SU-DHL-6 (cell line): ENCODE measurements at regions not wholly inside any gene's neighbourhood (a gene's known extent, or its start where the extent isn't known, plus 50 kb on each side); places are given as distances from the start of the nearest gene placed in this dataset.

ENCODE experiments used
- H2AFZ ChIP-seq: fragments of 200-600 bp; sonication (generic); 2 replicates; pipeline ENCODE4 v1.6.1; 2014; ENCODE audit warnings: low read depth, mild to moderate bottlenecking, moderate library complexity, mixed read lengths, antibody characterized with exemption, low read length; ENCODE audit not compliant: severe bottlenecking
- H3F3A ChIP-seq: fragments of 200-600 bp; shearing (Covaris generic); 2 replicates; pipeline ENCODE4 v1.6.0; 2016; ENCODE audit warnings: antibody characterized with exemption, mild to moderate bottlenecking; ENCODE audit not compliant: insufficient read depth
- H3K27ac ChIP-seq: fragments of 200-600 bp; sonication (generic); 2 replicates; pipeline ENCODE4 v1.5.1; 2016; ENCODE audit warnings: low read depth, mild to moderate bottlenecking, low read length, moderate library complexity, mixed read lengths
- H3K27me3 ChIP-seq: fragments of 200-600 bp; sonication (generic), shearing (Covaris generic); 2 replicates; pipeline ENCODE4 v1.6.0; 2014; ENCODE audit warnings: mild to moderate bottlenecking, low read length
- H3K36me3 ChIP-seq: fragments of 200-600 bp; sonication (generic); 2 replicates; pipeline ENCODE4 v1.6.1; 2014; ENCODE audit warnings: mild to moderate bottlenecking, low read length, mixed read lengths
- H3K4me2 ChIP-seq: fragments of 300-600, 200-600 bp; shearing (Covaris generic), sonication (generic); 2 replicates; pipeline ENCODE4 v1.6.0; 2014; ENCODE audit warnings: low read length, low read depth, mild to moderate bottlenecking; ENCODE audit not compliant: poor library complexity, severe bottlenecking
- H3K4me3 ChIP-seq: fragments of 200-600 bp; sonication (generic); 2 replicates; pipeline ENCODE4 v1.5.1; 2014; ENCODE audit warnings: antibody characterized with exemption, low read length, mild to moderate bottlenecking, mixed read lengths; ENCODE audit not compliant: insufficient read depth, poor library complexity, severe bottlenecking
- H3K79me2 ChIP-seq: fragments of 200-600 bp; sonication (generic); 2 replicates; pipeline ENCODE4 v1.6.1; 2014; ENCODE audit warnings: mild to moderate bottlenecking, low read length, moderate library complexity; ENCODE audit not compliant: insufficient read depth
- H3K9ac ChIP-seq: fragments of 200-600 bp; sonication (generic); 2 replicates; pipeline ENCODE4 v1.7.0; 2014; ENCODE audit warnings: mild to moderate bottlenecking, low read length
- H3K9me2 ChIP-seq: fragments of 200-600 bp; sonication (generic); replicated peaks from 2 replicates; pipeline ENCODE4 v1.6.1; 2014; ENCODE audit warnings: low read length; ENCODE audit not compliant: insufficient read depth
- H3K9me3 ChIP-seq: fragments of 200-600 bp; sonication (generic); 2 replicates; pipeline ENCODE4 v1.6.1; 2014; ENCODE audit warnings: low read length, mixed read lengths; ENCODE audit not compliant: insufficient read depth
- H4K20me1 ChIP-seq: fragments of 200-600 bp; sonication (generic); 2 replicates; pipeline ENCODE4 v1.6.1; 2014; ENCODE audit warnings: low read depth, mild to moderate bottlenecking, antibody characterized with exemption, low read length, moderate library complexity, mixed read lengths
- CTCF ChIP-seq: fragments of 200-600 bp; sonication (generic); IDR thresholded peaks from one replicate; pipeline ENCODE4 v1.5.1; 2017; ENCODE audit warnings: antibody characterized with exemption, mild to moderate bottlenecking, low read length, moderate library complexity; ENCODE audit not compliant: insufficient read depth, poor library complexity, severe bottlenecking
- EZH2phosphoT487 ChIP-seq: fragments of 200-600 bp; sonication (generic), shearing (Covaris generic); conservative IDR thresholded peaks from 2 replicates; pipeline ENCODE4 v1.6.1; 2018; ENCODE audit warnings: mild to moderate bottlenecking, antibody characterized with exemption, low read length, moderate library complexity, mixed read lengths

- Histone ChIP-seq H3K36me3 (no peaks in the 10 kb centered on the region), H3K9me3 (no peaks in the 10 kb centered on the region), H3K27ac (no peak overlapping the region), H3K9ac (no peak overlapping the region), H3K4me3 (no peak overlapping the region), H3K4me2 (no peak overlapping the region), H3K79me2 (no peaks in the 10 kb centered on the region), H2AFZ (no peak overlapping the region), H3K9me2 (no peaks in the 10 kb centered on the region), H3K27me3 (no peaks in the 10 kb centered on the region), H3F3A (no peaks in the 10 kb centered on the region), H4K20me1 (no peaks in the 10 kb centered on the region)
- no peak for TF ChIP-seq EZH2phosphoT487
Observed at GRCh38 chr10:78319371-78319770, 285.7 kb downstream of the RPS24 start.

- no peaks in the 10 kb centered on the region for H3K9me3 ChIP-seq
- no peaks in the 10 kb centered on the region for H3K79me2 ChIP-seq
- H2AFZ ChIP-seq = no peak overlapping the region
- no peak overlapping the region for H3K4me2 ChIP-seq
- H3K9ac ChIP-seq = no peak overlapping the region
- TF ChIP-seq CTCF (no peak), EZH2phosphoT487 (no peak)
- H3K36me3 ChIP-seq = no peaks in the 10 kb centered on the region
- no peak overlapping the region for H3K27ac ChIP-seq
- H3K9me2 ChIP-seq = no peaks in the 10 kb centered on the region
- no peaks in the 10 kb centered on the region for H3F3A ChIP-seq
- H3K27me3 ChIP-seq = no peaks in the 10 kb centered on the region
- no peaks in the 10 kb centered on the region for H4K20me1 ChIP-seq
- H3K4me3 ChIP-seq = no peak overlapping the region
Observed at GRCh38 chr10:78319841-78320240, 286.2 kb downstream of the RPS24 start.

GRCh38 chr10:78320506-78320905 is 286.8 kb downstream of the RPS24 start:
- no peaks in the 10 kb centered on the region for H4K20me1 ChIP-seq
- no peak overlapping the region for H3K27ac ChIP-seq
- H3F3A ChIP-seq = no peaks in the 10 kb centered on the region
- H3K4me3 ChIP-seq = no peak overlapping the region
- no peaks in the 10 kb centered on the region for H3K79me2 ChIP-seq
- H3K27me3 ChIP-seq = no peaks in the 10 kb centered on the region
- no peak overlapping the region for H2AFZ ChIP-seq
- H3K36me3 ChIP-seq = no peaks in the 10 kb centered on the region
- H3K4me2 ChIP-seq = no peak overlapping the region
- no peaks in the 10 kb centered on the region for H3K9me2 ChIP-seq
- no peak overlapping the region for H3K9ac ChIP-seq
- no peaks in the 10 kb centered on the region for H3K9me3 ChIP-seq
- TF ChIP-seq CTCF = no peak
- TF ChIP-seq EZH2phosphoT487 = no peak

- Histone ChIP-seq H3K4me3 (no peak overlapping the region), H3K9me2 (no peaks in the 10 kb centered on the region), H3K4me2 (no peak overlapping the region), H3K27me3 (no peaks in the 10 kb centered on the region), H3K27ac (no peak overlapping the region), H3K9ac (no peak overlapping the region), H3F3A (no peaks in the 10 kb centered on the region), H3K36me3 (no peaks in the 10 kb centered on the region), H3K79me2 (no peaks in the 10 kb centered on the region), H2AFZ (no peak overlapping the region), H3K9me3 (no peaks in the 10 kb centered on the region), H4K20me1 (no peaks in the 10 kb centered on the region)
- TF ChIP-seq CTCF (no peak), EZH2phosphoT487 (no peak)
Observed at GRCh38 chr10:78321000-78321399, 287.3 kb downstream of the RPS24 start.
